ENCODE measurements at regions not wholly inside any gene's neighbourhood (a gene's known extent, or its start where the extent isn't known, plus 50 kb on each side); places are given as distances from the start of the nearest gene placed in this dataset.

GRCh38 chr11:15768321-15768720, 588.0 kb downstream of the SOX6 start:
- no peak for TF ChIP-seq CTCF (IDR thresholded peaks at IDR 0.05)
- no peak for TF ChIP-seq POLR2A (IDR thresholded peaks at IDR 0.05)
